Tibial artery (tissue), 4 donors: ENCODE measurements at regions not wholly inside any gene's neighbourhood (a gene's known extent, or its start where the extent isn't known, plus 50 kb on each side); places are given as distances from the start of the nearest gene placed in this dataset.

Experiments used
- DNase-seq, 2 donors: peaks; one replicate each; pipeline ENCODE4 v3.0.0-alpha.2; 2019
- H3K27ac ChIP-seq, 2 donors: fragments of 200-600 bp; sonication (generic) in 1 of 2; 1 replicate in 1 of 2; 2 replicates in 1 of 2; pipeline ENCODE4 v1.5.1; 2018 to 2019; ENCODE audit warnings: mild to moderate bottlenecking in 1 of 2
- H3K27me3 ChIP-seq, 2 donors: fragments of 200-600 bp; sonication (generic) in 1 of 2; one replicate each; pipeline versions ENCODE4 v1.5.1 to v1.6.0; 2016 to 2019
- H3K36me3 ChIP-seq, 3 donors: fragments of 200-600 bp; sonication (generic) in 2 of 3; one replicate each; pipeline ENCODE4 v1.5.1; 2016 to 2019; ENCODE audit warnings: mild to moderate bottlenecking in 2 of 3
- H3K4me1 ChIP-seq, 4 donors: fragments of 200-600 bp; sonication (generic) in 2 of 4; 1 replicate in 3 of 4; 2 replicates in 1 of 4; pipeline ENCODE4 v1.5.1; 2016 to 2019
- H3K4me3 ChIP-seq, 2 donors: fragments of 200-600 bp; sonication (generic) in 1 of 2; 1 replicate in 1 of 2; 2 replicates in 1 of 2; pipeline ENCODE4 v1.5.1; 2018 to 2019; ENCODE audit warnings: mild to moderate bottlenecking in 2 of 2
- H3K9me3 ChIP-seq, 3 donors: fragments of 200-600 bp; sonication (generic) in 1 of 3; one replicate each; pipeline ENCODE4 v1.5.1; 2016 to 2019
- intact Hi-C: fragments of 100-400 bp; cut with DNase I; formaldehyde crosslinking; loops from one replicate; pipeline ENCODE4 v1.15.0; 2023; ENCODE audit warnings: low total_unique reads
- TF ChIP-seq, protein P1 (sequence below), 2 experiments: fragments of 200-600 bp in 1 of 2; fragments of 450-650 bp in 1 of 2; IDR thresholded peaks; one replicate each; pipeline ENCODE4 v1.5.1; 2017 to 2019; ENCODE audit warnings: antibody characterized with exemption in 2 of 2, mild to moderate bottlenecking in 1 of 2, moderate library complexity in 1 of 2

DNA sequence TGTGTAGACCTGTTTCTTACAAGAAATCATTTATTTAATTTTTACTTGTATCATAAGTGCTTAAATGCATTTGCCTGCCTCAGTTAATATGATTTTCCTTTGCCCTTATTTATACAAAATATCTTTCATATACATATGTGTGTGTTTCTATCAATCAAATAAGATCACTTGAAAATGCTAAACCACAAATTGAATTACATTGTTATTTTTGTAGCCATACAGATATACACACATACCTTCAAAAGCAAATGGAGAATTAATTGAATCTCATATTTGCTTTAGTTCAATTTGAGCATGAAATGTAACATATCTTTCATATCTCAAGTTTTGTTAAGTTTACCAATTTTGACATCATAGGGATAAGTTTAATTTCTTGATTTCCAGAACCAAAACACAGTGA is 755.8 kb upstream of the PIK3C3 start:
- DNase-seq: no peak
- H3K27ac ChIP-seq: no peak overlapping the region
- no peak overlapping the region for H3K4me3 ChIP-seq
- intact Hi-C loops: no loop called here
- TF ChIP-seq, protein P1, sequence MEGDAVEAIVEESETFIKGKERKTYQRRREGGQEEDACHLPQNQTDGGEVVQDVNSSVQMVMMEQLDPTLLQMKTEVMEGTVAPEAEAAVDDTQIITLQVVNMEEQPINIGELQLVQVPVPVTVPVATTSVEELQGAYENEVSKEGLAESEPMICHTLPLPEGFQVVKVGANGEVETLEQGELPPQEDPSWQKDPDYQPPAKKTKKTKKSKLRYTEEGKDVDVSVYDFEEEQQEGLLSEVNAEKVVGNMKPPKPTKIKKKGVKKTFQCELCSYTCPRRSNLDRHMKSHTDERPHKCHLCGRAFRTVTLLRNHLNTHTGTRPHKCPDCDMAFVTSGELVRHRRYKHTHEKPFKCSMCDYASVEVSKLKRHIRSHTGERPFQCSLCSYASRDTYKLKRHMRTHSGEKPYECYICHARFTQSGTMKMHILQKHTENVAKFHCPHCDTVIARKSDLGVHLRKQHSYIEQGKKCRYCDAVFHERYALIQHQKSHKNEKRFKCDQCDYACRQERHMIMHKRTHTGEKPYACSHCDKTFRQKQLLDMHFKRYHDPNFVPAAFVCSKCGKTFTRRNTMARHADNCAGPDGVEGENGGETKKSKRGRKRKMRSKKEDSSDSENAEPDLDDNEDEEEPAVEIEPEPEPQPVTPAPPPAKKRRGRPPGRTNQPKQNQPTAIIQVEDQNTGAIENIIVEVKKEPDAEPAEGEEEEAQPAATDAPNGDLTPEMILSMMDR (IDR thresholded peaks at IDR 0.05): no peak
- H3K4me1 ChIP-seq: no peaks in the 10 kb centered on the region
- no peaks in the 10 kb centered on the region for H3K27me3 ChIP-seq
- H3K36me3 ChIP-seq: no peaks in the 10 kb centered on the region
- peaks cover 0 to 8% (median 0%) of the 10 kb centered on the region in 3 donors for H3K9me3 ChIP-seq

DNA sequence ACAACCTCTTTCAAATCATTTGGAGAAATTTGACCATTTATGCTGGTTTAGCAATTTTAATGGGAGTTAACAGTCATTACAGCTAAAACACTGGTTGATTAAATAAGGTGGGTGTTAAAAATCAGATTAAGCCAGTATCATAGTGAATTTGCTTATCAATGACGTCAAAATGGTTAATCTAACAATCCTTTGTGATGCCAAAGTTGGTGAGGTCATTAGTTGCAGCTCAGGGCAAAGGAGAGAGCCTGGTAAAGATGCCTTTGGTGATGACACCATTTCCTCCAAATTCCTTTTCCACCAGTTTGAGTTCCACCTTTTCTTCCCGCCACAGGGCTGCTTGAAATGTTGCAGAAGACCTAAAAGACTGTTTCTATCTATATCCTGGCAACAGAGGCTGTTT is 757.1 kb upstream of the PIK3C3 start:
- TF ChIP-seq, protein P1 (IDR thresholded peaks at IDR 0.05): no peak
- Histone ChIP-seq H3K27me3 (no peaks in the 10 kb centered on the region), H3K4me3 (no peak overlapping the region), H3K36me3 (no peaks in the 10 kb centered on the region), H3K27ac (no peak overlapping the region), H3K4me1 (no peaks in the 10 kb centered on the region), H3K9me3 (peaks cover 0 to 8% (median 0%) of the 10 kb centered on the region in 3 donors)
- DNase-seq: no peak
- intact Hi-C loops: no loop called here

DNA sequence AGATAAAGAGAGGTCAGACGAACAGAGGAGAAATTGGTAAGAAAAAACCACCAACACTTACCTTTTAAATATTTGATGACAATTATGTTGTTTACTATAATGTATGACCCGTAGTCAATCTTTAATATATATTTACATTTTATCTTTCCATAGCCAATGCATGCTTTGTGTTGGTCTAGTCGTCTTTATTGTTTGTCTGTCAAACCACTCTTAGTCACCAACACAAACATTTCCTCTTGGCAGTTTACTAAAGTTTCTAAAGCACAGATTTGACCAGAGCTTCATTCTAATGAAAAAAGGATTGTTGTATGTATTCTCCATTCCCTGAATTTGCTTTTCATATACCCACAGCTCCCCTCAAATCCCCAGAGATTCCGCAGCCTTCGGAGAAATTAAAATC is 784.7 kb upstream of the PIK3C3 start:
- no peaks in the 10 kb centered on the region for H3K4me1 ChIP-seq
- no peaks in the 10 kb centered on the region for H3K27me3 ChIP-seq
- intact Hi-C loops: no loop called here
- TF ChIP-seq, protein P1 (IDR thresholded peaks at IDR 0.05): no peak
- no peaks in the 10 kb centered on the region for H3K9me3 ChIP-seq
- DNase-seq: no peak
- H3K36me3 ChIP-seq: no peaks in the 10 kb centered on the region
- no peak overlapping the region for H3K4me3 ChIP-seq
- no peak overlapping the region for H3K27ac ChIP-seq

DNA sequence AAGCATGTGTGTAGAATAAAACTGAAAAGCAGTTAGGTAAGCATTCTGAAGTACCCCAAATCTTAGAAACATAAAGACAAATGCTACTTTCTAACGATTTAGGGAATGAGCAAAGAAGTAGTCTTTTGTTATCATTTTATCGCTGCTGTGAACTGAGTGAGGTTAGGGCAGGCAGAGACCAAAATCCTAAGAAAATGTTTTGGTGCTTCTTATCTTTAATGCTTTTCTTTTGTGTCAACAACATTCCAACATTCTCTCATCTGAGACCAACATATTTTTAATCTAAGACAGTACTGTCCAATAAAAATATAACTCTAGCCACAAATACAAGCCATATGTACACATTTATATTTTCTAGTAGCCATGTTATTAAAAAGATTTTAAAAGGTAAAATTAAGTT is 789.4 kb upstream of the PIK3C3 start:
- TF ChIP-seq, protein P1 (IDR thresholded peaks at IDR 0.05): no peak
- H3K27me3 ChIP-seq: no peaks in the 10 kb centered on the region
- H3K36me3 ChIP-seq: no peaks in the 10 kb centered on the region
- no peaks in the 10 kb centered on the region for H3K4me1 ChIP-seq
- no peak for DNase-seq
- H3K27ac ChIP-seq: no peak overlapping the region
- H3K9me3 ChIP-seq: no peaks in the 10 kb centered on the region
- no peak overlapping the region for H3K4me3 ChIP-seq
- intact Hi-C loops: no loop called here

DNA sequence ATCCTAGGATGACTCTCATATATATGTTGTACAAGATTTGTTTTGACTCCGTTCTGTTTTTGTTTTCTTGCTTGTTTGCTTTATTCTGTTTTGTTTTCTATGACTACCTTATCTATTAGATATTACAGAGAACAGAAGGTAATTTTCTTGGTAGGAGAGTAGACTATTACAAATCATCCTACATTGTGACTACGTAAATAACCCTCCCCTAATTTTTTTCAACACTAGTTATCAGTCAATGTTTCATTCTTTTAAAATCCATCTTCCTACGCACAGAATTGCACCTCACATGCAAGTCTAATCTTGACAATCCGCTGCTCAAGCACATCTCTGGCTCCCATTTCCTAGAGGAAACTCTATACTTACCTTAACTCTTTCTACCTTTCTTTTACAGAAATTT is 792.3 kb upstream of the PIK3C3 start:
- Histone ChIP-seq H3K9me3 (no peaks in the 10 kb centered on the region), H3K27ac (no peak overlapping the region), H3K4me3 (no peak overlapping the region), H3K27me3 (no peaks in the 10 kb centered on the region), H3K36me3 (no peaks in the 10 kb centered on the region), H3K4me1 (no peaks in the 10 kb centered on the region)
- TF ChIP-seq, protein P1 (IDR thresholded peaks at IDR 0.05): no peak
- DNase-seq: no peak
- intact Hi-C loops: no loop called here

DNA sequence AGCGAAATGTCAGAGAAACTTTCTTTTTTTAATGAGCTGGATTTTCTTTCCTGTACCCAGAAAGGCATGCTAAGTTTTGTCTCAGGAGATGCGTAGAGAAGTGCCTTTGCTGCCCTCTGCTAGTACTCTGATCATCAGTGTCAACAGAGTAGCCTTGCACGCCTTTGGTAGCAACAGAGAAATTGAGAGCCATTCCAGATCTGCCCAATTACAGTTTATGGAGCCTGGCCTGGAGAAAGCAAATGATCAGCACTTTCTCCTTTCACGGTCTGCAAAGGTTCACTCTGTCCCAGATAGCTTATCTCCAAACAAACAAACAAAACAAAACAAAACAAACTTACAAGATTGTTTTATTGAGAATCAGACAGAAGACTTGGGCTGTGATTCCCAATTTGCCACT is 792.8 kb upstream of the PIK3C3 start:
- TF ChIP-seq, protein P1 (IDR thresholded peaks at IDR 0.05): no peak
- Histone ChIP-seq H3K9me3 (no peaks in the 10 kb centered on the region), H3K27me3 (no peaks in the 10 kb centered on the region), H3K4me3 (no peak overlapping the region), H3K36me3 (no peaks in the 10 kb centered on the region), H3K27ac (no peak overlapping the region), H3K4me1 (no peaks in the 10 kb centered on the region)
- DNase-seq: no peak
- intact Hi-C loops: no loop called here
